H1 (cell line): ENCODE measurements at regions not wholly inside any gene's neighbourhood (a gene's known extent, or its start where the extent isn't known, plus 50 kb on each side); places are given as distances from the start of the nearest gene placed in this dataset.

Source experiments
- FOSL1 ChIP-seq: IDR thresholded peaks from 2 replicates; pipeline ENCODE4 v1.6.1; 2011; ENCODE audit warnings: mild to moderate bottlenecking, low read depth, low read length, moderate library complexity; ENCODE audit not compliant: insufficient read depth
- JUN ChIP-seq: IDR thresholded peaks from 2 replicates; pipeline ENCODE4 v1.6.1; 2011; ENCODE audit warnings: low read depth, mild to moderate bottlenecking, improper control_type of control experiment, low read length
- JUND ChIP-seq: IDR thresholded peaks from 2 replicates; pipeline ENCODE4 v1.6.1; 2011; ENCODE audit warnings: mild to moderate bottlenecking, improper control_type of control experiment, low read length
- NRF1 ChIP-seq: IDR thresholded peaks from 2 replicates; pipeline ENCODE4 v1.6.1; 2011; ENCODE audit warnings: mild to moderate bottlenecking, low read depth, low read length, improper control_type of control experiment
- ZNF274 ChIP-seq: IDR thresholded peaks from 2 replicates; pipeline ENCODE4 v1.7.0; 2012; ENCODE audit warnings: low read length, borderline replicate concordance; ENCODE audit errors: extremely low read depth
- TF ChIP-seq, protein P1 (sequence below): IDR thresholded peaks from 2 replicates; pipeline ENCODE4 v1.6.1; 2011; ENCODE audit warnings: low read length, improper control_type of control experiment

DNA sequence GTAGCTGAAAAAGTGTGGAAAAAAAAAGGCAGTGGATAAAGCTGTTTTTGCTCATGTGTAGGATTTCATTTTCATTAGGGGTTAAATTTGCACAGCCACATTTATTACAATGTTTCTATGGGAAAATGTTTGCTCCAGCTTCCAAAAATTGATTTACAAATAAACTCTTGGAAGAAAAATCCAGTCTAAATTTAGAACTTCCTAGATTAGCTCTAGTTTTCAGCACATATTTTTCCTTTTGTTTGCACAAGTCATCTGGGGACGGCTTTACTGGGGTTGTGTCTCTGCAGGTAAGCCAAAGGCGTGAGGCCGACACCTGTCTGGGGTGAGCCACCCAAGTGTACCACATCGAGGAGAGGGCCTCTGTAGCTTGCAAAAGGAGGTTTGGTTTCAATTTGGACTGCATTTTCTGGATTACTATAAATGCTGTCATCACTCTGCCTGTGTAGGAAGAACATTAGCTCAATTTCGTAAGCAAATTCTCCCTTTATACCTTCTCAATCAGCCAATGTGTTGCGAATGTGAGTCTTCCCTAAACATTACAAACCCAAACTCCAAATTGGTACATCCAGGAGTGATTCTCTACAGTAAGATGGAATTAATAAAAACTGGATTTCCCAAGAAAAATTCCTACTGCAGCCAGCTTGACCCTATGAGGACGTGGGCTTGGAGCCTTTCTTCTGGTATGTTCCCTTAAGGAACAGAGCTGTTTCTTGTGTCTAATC lies 89.5 kb upstream of the ZNF438 start (continued):
- TF ChIP-seq, protein P1, sequence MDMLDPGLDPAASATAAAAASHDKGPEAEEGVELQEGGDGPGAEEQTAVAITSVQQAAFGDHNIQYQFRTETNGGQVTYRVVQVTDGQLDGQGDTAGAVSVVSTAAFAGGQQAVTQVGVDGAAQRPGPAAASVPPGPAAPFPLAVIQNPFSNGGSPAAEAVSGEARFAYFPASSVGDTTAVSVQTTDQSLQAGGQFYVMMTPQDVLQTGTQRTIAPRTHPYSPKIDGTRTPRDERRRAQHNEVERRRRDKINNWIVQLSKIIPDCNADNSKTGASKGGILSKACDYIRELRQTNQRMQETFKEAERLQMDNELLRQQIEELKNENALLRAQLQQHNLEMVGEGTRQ, result no peak
- TF ChIP-seq FOSL1 (no peak), JUND (no peak), JUN (no peak), NRF1 (no peak), ZNF274 (no peak)
